A673 (cell line): ENCODE measurements at regions not wholly inside any gene's neighbourhood (a gene's known extent, or its start where the extent isn't known, plus 50 kb on each side); places are given as distances from the start of the nearest gene placed in this dataset.

Experiments
- BruUV-seq: library from RNA; stranded (reverse); fragments of 400-500 nt; replicated peaks from 2 replicates; lab custom pipeline; 2021; lab: Mats Ljungman, UMichigan
- CTCF ChIA-PET: fragments of 300-600 bp; sonication (Branson Sonifier 250); formaldehyde crosslinking; loops from one replicate; lab custom pipeline; 2022; ENCODE audit warnings: antibody characterized with exemption; lab: Charles Lee
- POLR2A ChIA-PET: fragments of 300-600 bp; sonication (Branson Sonifier 250); formaldehyde crosslinking; loops from one replicate; lab custom pipeline; 2022; ENCODE audit warnings: antibody characterized with exemption; ENCODE audit not compliant: low non-redundant PET; lab: Charles Lee
- DNase-seq: peaks from one replicate; pipeline ENCODE4 v3.0.0-alpha.2; 2015; ENCODE audit warnings: low spot score
- H3K27ac ChIP-seq: fragments of 200-600 bp; sonication (generic); 2 replicates; pipeline ENCODE4 v1.5.1; 2016; ENCODE audit warnings: mixed run types, low read depth, mild to moderate bottlenecking, mixed read lengths, antibody characterized with exemption, low read length; ENCODE audit not compliant: poor library complexity, severe bottlenecking
- H3K27me3 ChIP-seq: fragments of 200-600 bp; sonication (generic); replicated peaks from 2 replicates; pipeline ENCODE4 v1.6.1; 2017; ENCODE audit warnings: mixed run types, low read depth, mild to moderate bottlenecking, mixed read lengths, antibody characterized with exemption, low read length; ENCODE audit not compliant: insufficient read depth, poor library complexity
- H3K36me3 ChIP-seq: fragments of 200-600 bp; sonication (generic); 2 replicates; pipeline ENCODE4 v1.6.1; 2016; ENCODE audit warnings: mixed run types, mild to moderate bottlenecking, mixed read lengths, antibody characterized with exemption, low read length; ENCODE audit not compliant: insufficient read depth, poor library complexity, severe bottlenecking
- H3K4me1 ChIP-seq: fragments of 200-600 bp; sonication (generic); 2 replicates; pipeline ENCODE4 v1.6.1; 2017; ENCODE audit warnings: mixed run types, mild to moderate bottlenecking, mixed read lengths, antibody characterized with exemption, low read length; ENCODE audit not compliant: insufficient read depth, poor library complexity, severe bottlenecking
- H3K4me3 ChIP-seq: fragments of 200-600 bp; sonication (generic); 2 replicates; pipeline ENCODE4 v1.5.1; 2016; ENCODE audit warnings: low read depth, mixed run types, mild to moderate bottlenecking, mixed read lengths, low read length; ENCODE audit not compliant: poor library complexity, severe bottlenecking
- H3K9me3 ChIP-seq: fragments of 200-600 bp; sonication (generic); 2 replicates; pipeline ENCODE4 v1.6.1; 2016; ENCODE audit warnings: mixed run types, low read depth, mild to moderate bottlenecking, mixed read lengths, antibody characterized with exemption, low read length; ENCODE audit not compliant: poor library complexity, severe bottlenecking
- CTCF ChIP-seq: fragments of 300-800, 200-600 bp; sonication (generic); conservative IDR thresholded peaks from 2 replicates; pipeline ENCODE4 v1.5.1; 2017; ENCODE audit warnings: low read depth, mild to moderate bottlenecking, antibody characterized with exemption, low read length, moderate library complexity, mixed read lengths
- EZH2 ChIP-seq: fragments of 200-600 bp; sonication (generic); IDR thresholded peaks from 2 replicates; pipeline ENCODE4 v1.6.1; 2017; ENCODE audit warnings: borderline replicate concordance, low read depth, mild to moderate bottlenecking, mixed read lengths, antibody characterized with exemption, low read length; ENCODE audit not compliant: poor library complexity, severe bottlenecking
- intact Hi-C: fragments of 100-400 bp; cut with micrococcal nuclease; formaldehyde crosslinking; loops from one replicate; pipeline ENCODE4 v1.10.0; 2022; ENCODE audit not compliant: unreplicated experiment

GRCh38 chr15:97386940-97387339 is 573.6 kb upstream of the ARRDC4 start:
- no peaks in the 10 kb centered on the region for H3K27me3 ChIP-seq
- no peak overlapping the region for H3K27ac ChIP-seq
- H3K4me3 ChIP-seq, result no peak overlapping the region
- H3K4me1 ChIP-seq, result no peaks in the 10 kb centered on the region
- no peaks in the 10 kb centered on the region for H3K9me3 ChIP-seq
- POLR2A ChIA-PET, result no interaction called here
- no TSS peak for BruUV-seq
- DNase-seq, result no peak
- intact Hi-C loops, result no loop called here
- H3K36me3 ChIP-seq, result no peaks in the 10 kb centered on the region
- CTCF ChIA-PET, result no interaction called here
- TF ChIP-seq EZH2 (no peak), CTCF (no peak)

GRCh38 chr15:97401195-97401594 is 559.3 kb upstream of the ARRDC4 start:
- Histone ChIP-seq H3K27ac (no peak overlapping the region), H3K4me1 (no peaks in the 10 kb centered on the region), H3K27me3 (no peaks in the 10 kb centered on the region), H3K36me3 (no peaks in the 10 kb centered on the region), H3K4me3 (no peak overlapping the region), H3K9me3 (no peaks in the 10 kb centered on the region)
- DNase-seq, result no peak
- intact Hi-C loops, result no loop called here
- BruUV-seq, result no TSS peak
- ChIA-PET POLR2A (no interaction called here), CTCF (no interaction called here)
- no peak for TF ChIP-seq CTCF
- no peak for TF ChIP-seq EZH2

GRCh38 chr15:97401970-97402369 is 558.5 kb upstream of the ARRDC4 start:
- Histone ChIP-seq H3K27ac (no peak overlapping the region), H3K4me3 (no peak overlapping the region), H3K9me3 (no peaks in the 10 kb centered on the region), H3K4me1 (no peaks in the 10 kb centered on the region), H3K36me3 (no peaks in the 10 kb centered on the region), H3K27me3 (no peaks in the 10 kb centered on the region)
- intact Hi-C loops, result no loop called here
- TF ChIP-seq EZH2 (no peak), CTCF (no peak)
- POLR2A ChIA-PET, result no interaction called here
- no peak for DNase-seq
- CTCF ChIA-PET, result no interaction called here
- no TSS peak for BruUV-seq
